Muscle of leg (tissue), 3 donors: ENCODE measurements at regions not wholly inside any gene's neighbourhood (a gene's known extent, or its start where the extent isn't known, plus 50 kb on each side); places are given as distances from the start of the nearest gene placed in this dataset.

Experiments
- DNase-seq: peaks from one replicate; pipeline ENCODE4 v3.0.0; 2013
- H3K27ac ChIP-seq: one replicate; pipeline ENCODE4 v1.5.1; 2013; ENCODE audit warnings: mild to moderate bottlenecking, low read length, control low read depth
- H3K27me3 ChIP-seq: one replicate; pipeline ENCODE4 v1.6.1; 2013; ENCODE audit warnings: low read length; ENCODE audit not compliant: control insufficient read depth, insufficient read depth
- H3K36me3 ChIP-seq: one replicate; pipeline ENCODE4 v1.6.1; 2013; ENCODE audit warnings: low read length; ENCODE audit not compliant: control insufficient read depth, insufficient read depth
- H3K4me1 ChIP-seq: one replicate; pipeline ENCODE4 v1.6.1; 2013; ENCODE audit warnings: low read length; ENCODE audit not compliant: control insufficient read depth, insufficient read depth
- H3K4me3 ChIP-seq: one replicate; pipeline ENCODE4 v1.5.1; 2013; ENCODE audit warnings: low read length, control low read depth
- H3K9me3 ChIP-seq: replicated peaks from 2 replicates; pipeline ENCODE4 v1.6.1; 2013; ENCODE audit warnings: low read depth, low read length; ENCODE audit not compliant: control insufficient read depth
- WGBS: methylation state at CpG from one replicate; pipeline ENCODE4 v1.1.5; 2013; ENCODE audit warnings: missing lambda C conversion rate; ENCODE audit not compliant: insufficient coverage; 5-methylcytosine and 5-hydroxymethylcytosine counted together

GRCh38 chr13:80040196-80040980 is 300.5 kb downstream of the SPRY2 start:
- H3K4me1 ChIP-seq, result no peaks in the 10 kb centered on the region
- H3K4me3 ChIP-seq, result no peak overlapping the region
- peak; percentile 17 for DNase-seq
- H3K27me3 ChIP-seq, result no peaks in the 10 kb centered on the region
- no peaks in the 10 kb centered on the region for H3K36me3 ChIP-seq
- H3K9me3 ChIP-seq, result no peaks in the 10 kb centered on the region
- no CpG with 5 or more reads among the region's 4 CpGs for WGBS
- no peak overlapping the region for H3K27ac ChIP-seq

GRCh38 chr13:80039000-80039399 is 301.9 kb downstream of the SPRY2 start:
- no CpG with 5 or more reads among the region's 1 CpG for WGBS
- H3K27me3 ChIP-seq, result no peaks in the 10 kb centered on the region
- H3K27ac ChIP-seq, result no peak overlapping the region
- no peaks in the 10 kb centered on the region for H3K4me1 ChIP-seq
- no peak overlapping the region for H3K4me3 ChIP-seq
- DNase-seq, result peak; percentile 16
- no peaks in the 10 kb centered on the region for H3K36me3 ChIP-seq
- H3K9me3 ChIP-seq, result no peaks in the 10 kb centered on the region

GRCh38 chr13:80038371-80038770 is 302.6 kb downstream of the SPRY2 start:
- no peak overlapping the region for H3K27ac ChIP-seq
- DNase-seq, result no peak
- H3K27me3 ChIP-seq, result no peaks in the 10 kb centered on the region
- no peak overlapping the region for H3K4me3 ChIP-seq
- no peaks in the 10 kb centered on the region for H3K9me3 ChIP-seq
- no peaks in the 10 kb centered on the region for H3K36me3 ChIP-seq
- H3K4me1 ChIP-seq, result no peaks in the 10 kb centered on the region

- H3K4me3 ChIP-seq, result no peak overlapping the region
- DNase-seq, result no peak
- no peaks in the 10 kb centered on the region for H3K27me3 ChIP-seq
- no peaks in the 10 kb centered on the region for H3K9me3 ChIP-seq
- no peaks in the 10 kb centered on the region for H3K4me1 ChIP-seq
- WGBS, result 80% methylated on average over 1 of the region's 2 CpGs
- no peak overlapping the region for H3K27ac ChIP-seq
- no peaks in the 10 kb centered on the region for H3K36me3 ChIP-seq
Measured at GRCh38 chr13:80037505-80037888, 303.4 kb downstream of the SPRY2 start.

- H3K27ac ChIP-seq, result no peak overlapping the region
- 63% methylated on average over 2 of the region's 2 CpGs for WGBS
Measured at GRCh38 chr13:80036845-80037504, 304.0 kb downstream of the SPRY2 start.

GRCh38 chr13:80035096-80035495 is 305.8 kb downstream of the SPRY2 start:
- WGBS, result 78% methylated on average over 1 of the region's 1 CpG
- H3K9me3 ChIP-seq, result no peaks in the 10 kb centered on the region
- no peaks in the 10 kb centered on the region for H3K27me3 ChIP-seq
- H3K4me3 ChIP-seq, result no peak overlapping the region
- DNase-seq, result no peak
- no peak overlapping the region for H3K27ac ChIP-seq
- no peaks in the 10 kb centered on the region for H3K4me1 ChIP-seq
- no peaks in the 10 kb centered on the region for H3K36me3 ChIP-seq

More at GRCh38 chr13:80036845-80037504, 304.0 kb downstream of the SPRY2 start:
- no peaks in the 10 kb centered on the region for H3K9me3 ChIP-seq
- H3K4me3 ChIP-seq, result no peak overlapping the region
- no peaks in the 10 kb centered on the region for H3K4me1 ChIP-seq
- H3K36me3 ChIP-seq, result no peaks in the 10 kb centered on the region
- H3K27me3 ChIP-seq, result no peaks in the 10 kb centered on the region
- peak; percentile 54 for DNase-seq

- Histone ChIP-seq H3K27me3 (no peaks in the 10 kb centered on the region), H3K9me3 (no peaks in the 10 kb centered on the region), H3K36me3 (no peaks in the 10 kb centered on the region), H3K4me1 (no peaks in the 10 kb centered on the region), H3K27ac (no peak overlapping the region), H3K4me3 (no peak overlapping the region)
- no peak for DNase-seq
- WGBS, result no CpG with 5 or more reads among the region's 2 CpGs
Measured at GRCh38 chr13:80033951-80034350, 307.0 kb downstream of the SPRY2 start.

- WGBS, result no CpG with 5 or more reads among the region's 1 CpG
- no peak overlapping the region for H3K27ac ChIP-seq
- H3K36me3 ChIP-seq, result no peaks in the 10 kb centered on the region
Measured at GRCh38 chr13:80033286-80033685, 307.6 kb downstream of the SPRY2 start.

GRCh38 chr13:80030491-80030890 is 310.4 kb downstream of the SPRY2 start:
- no peak overlapping the region for H3K4me3 ChIP-seq
- no peaks in the 10 kb centered on the region for H3K9me3 ChIP-seq
- no peaks in the 10 kb centered on the region for H3K27me3 ChIP-seq
- H3K4me1 ChIP-seq, result no peaks in the 10 kb centered on the region
- no peak for DNase-seq
- no peaks in the 10 kb centered on the region for H3K36me3 ChIP-seq
- WGBS, result 100% methylated on average over 1 of the region's 3 CpGs
- no peak overlapping the region for H3K27ac ChIP-seq

More at GRCh38 chr13:80033286-80033685, 307.6 kb downstream of the SPRY2 start:
- no peaks in the 10 kb centered on the region for H3K4me1 ChIP-seq
- H3K27me3 ChIP-seq, result no peaks in the 10 kb centered on the region
- no peak overlapping the region for H3K4me3 ChIP-seq
- no peak for DNase-seq
- H3K9me3 ChIP-seq, result no peaks in the 10 kb centered on the region

- no peaks in the 10 kb centered on the region for H3K27me3 ChIP-seq
- no peak for DNase-seq
- no peaks in the 10 kb centered on the region for H3K36me3 ChIP-seq
- no peak overlapping the region for H3K4me3 ChIP-seq
- 83% methylated on average over 1 of the region's 2 CpGs for WGBS
- no peaks in the 10 kb centered on the region for H3K4me1 ChIP-seq
- no peaks in the 10 kb centered on the region for H3K9me3 ChIP-seq
- H3K27ac ChIP-seq, result no peak overlapping the region
Measured at GRCh38 chr13:80029170-80029569, 311.8 kb downstream of the SPRY2 start.
